ENCODE measurements at regions not wholly inside any gene's neighbourhood (a gene's known extent, or its start where the extent isn't known, plus 50 kb on each side); places are given as distances from the start of the nearest gene placed in this dataset.

GRCh38 chr5:90099099-90099498 lies 310.5 kb downstream of the CETN3 start:
- peak; percentile 75 for DNase-seq (ENCODE audit: low read depth)
- no peak for TF ChIP-seq CTCF (conservative IDR thresholded peaks at IDR 0.05; ENCODE audit: low read depth, low read length)
- no peak overlapping the region for H3K4me3 ChIP-seq (ENCODE audit: low read depth, low read length)

GRCh38 chr5:90097082-90097477 lies 312.5 kb downstream of the CETN3 start:
- no peak for DNase-seq (ENCODE audit: low read depth)
- no peak overlapping the region for H3K4me3 ChIP-seq (ENCODE audit: low read depth, low read length)
- TF ChIP-seq CTCF (conservative IDR thresholded peaks at IDR 0.05; ENCODE audit: low read depth, low read length), result no peak

GRCh38 chr5:90096415-90097081 lies 313.0 kb downstream of the CETN3 start:
- H3K4me3 ChIP-seq (ENCODE audit: low read depth, low read length), result no peak overlapping the region
- peak; percentile 79 for DNase-seq (ENCODE audit: low read depth)
- no peak for TF ChIP-seq CTCF (conservative IDR thresholded peaks at IDR 0.05; ENCODE audit: low read depth, low read length)

GRCh38 chr5:90095292-90096060 lies 314.1 kb downstream of the CETN3 start:
- TF ChIP-seq CTCF (conservative IDR thresholded peaks at IDR 0.05; ENCODE audit: low read depth, low read length), result no peak
- peak; percentile 11 for DNase-seq (ENCODE audit: low read depth)
- H3K4me3 ChIP-seq (ENCODE audit: low read depth, low read length), result no peak overlapping the region

GRCh38 chr5:90093751-90094485 lies 315.6 kb downstream of the CETN3 start:
- TF ChIP-seq CTCF (conservative IDR thresholded peaks at IDR 0.05; ENCODE audit: low read depth, low read length), result no peak
- no peak overlapping the region for H3K4me3 ChIP-seq (ENCODE audit: low read depth, low read length)
- peak; percentile 71 for DNase-seq (ENCODE audit: low read depth)

GRCh38 chr5:90092734-90093133 lies 316.8 kb downstream of the CETN3 start:
- TF ChIP-seq CTCF (conservative IDR thresholded peaks at IDR 0.05; ENCODE audit: low read depth, low read length), result no peak
- peak; percentile 37 for DNase-seq (ENCODE audit: low read depth)
- no peak overlapping the region for H3K4me3 ChIP-seq (ENCODE audit: low read depth, low read length)
